Activated CD8-positive, alpha-beta memory T cell treated with anti-CD3 and anti-CD28 coated beads for 24 hours (primary cell): ENCODE measurements at regions not wholly inside any gene's neighbourhood (a gene's known extent, or its start where the extent isn't known, plus 50 kb on each side); places are given as distances from the start of the nearest gene placed in this dataset.
"Not testable (repeated sequence)": the region's sequence is repeated elsewhere in the genome, so short reads cannot be mapped to it uniquely, and the experiment has no call there.

ENCODE experiments used
- DNase-seq: peaks from one replicate; pipeline ENCODE4 v3.0.0-alpha.2; 2020

GRCh38 chr4:178196751-178197374 lies 754.6 kb upstream of the AGA start:
- DNase-seq = no peak

GRCh38 chr4:178198691-178199090 lies 756.5 kb upstream of the AGA start:
- no peak for DNase-seq

GRCh38 chr4:178202422-178202821 lies 760.2 kb upstream of the AGA start:
- DNase-seq = no peak

GRCh38 chr4:178205826-178206225 lies 763.6 kb upstream of the AGA start:
- DNase-seq = no peak

- no peak for DNase-seq
Measured at GRCh38 chr4:178215309-178215708, 773.1 kb upstream of the AGA start.

GRCh38 chr4:178215763-178216162 lies 773.5 kb upstream of the AGA start:
- no peak for DNase-seq

GRCh38 chr4:178226421-178226820 lies 784.2 kb upstream of the AGA start:
- DNase-seq = not testable (repeated sequence)

- DNase-seq = no peak
Measured at GRCh38 chr4:178233906-178234305, 791.7 kb upstream of the AGA start.

- no peak for DNase-seq
Measured at GRCh38 chr4:178240891-178241290, 798.7 kb upstream of the AGA start.

GRCh38 chr4:178241601-178242118 lies 799.4 kb upstream of the AGA start:
- no peak for DNase-seq

- no peak for DNase-seq
Measured at GRCh38 chr4:178242655-178243054, 800.4 kb upstream of the AGA start.

- DNase-seq = no peak
Measured at GRCh38 chr4:178244785-178245184, 802.5 kb upstream of the AGA start.

- no peak for DNase-seq
Measured at GRCh38 chr4:178255172-178255571, 812.9 kb upstream of the AGA start.

GRCh38 chr4:178258603-178259002 lies 816.4 kb upstream of the AGA start:
- no peak for DNase-seq

GRCh38 chr4:178259566-178259965 lies 817.3 kb upstream of the AGA start:
- DNase-seq = no peak

- DNase-seq = no peak
Measured at GRCh38 chr4:178264001-178264400, 821.8 kb upstream of the AGA start.

GRCh38 chr4:178271386-178271785 lies 829.1 kb upstream of the AGA start:
- DNase-seq = no peak

GRCh38 chr4:178273168-178273567 lies 830.9 kb upstream of the AGA start:
- no peak for DNase-seq

- no peak for DNase-seq
Measured at GRCh38 chr4:178275671-178276360, 833.6 kb upstream of the AGA start.

- DNase-seq = no peak
Measured at GRCh38 chr4:178280362-178280761, 838.1 kb upstream of the AGA start.

- no peak for DNase-seq
Measured at GRCh38 chr4:178288462-178288861, 846.2 kb upstream of the AGA start.

GRCh38 chr4:178293601-178294000 lies 851.4 kb upstream of the AGA start:
- no peak for DNase-seq

GRCh38 chr4:178296669-178297068 lies 854.4 kb upstream of the AGA start:
- DNase-seq = no peak

- no peak for DNase-seq
Measured at GRCh38 chr4:178306565-178306964, 864.3 kb upstream of the AGA start.

- no peak for DNase-seq
Measured at GRCh38 chr4:178309890-178310289, 867.7 kb upstream of the AGA start.
